Upper lobe of left lung (tissue), 6 donors: ENCODE measurements at regions not wholly inside any gene's neighbourhood (a gene's known extent, or its start where the extent isn't known, plus 50 kb on each side); places are given as distances from the start of the nearest gene placed in this dataset.

ENCODE experiments used
- ATAC-seq, 2 donors: fragments of 200-7000 bp; cut with Tn5 transposase; one replicate each; pipeline ENCODE4 v1.9.1; 2022; ENCODE audit warnings: mild to moderate bottlenecking in 2 of 2, moderate library complexity in 2 of 2; ENCODE audit not compliant: low FRiP score in 2 of 2
- DNase-seq, 2 donors: peaks; one replicate each; pipeline ENCODE4 v3.0.0-alpha.2; 2019 to 2020
- H3K27ac ChIP-seq, 4 donors: fragments of 200-600 bp; sonication (generic); one replicate each; pipeline ENCODE4 v1.5.1; 2016 to 2019
- H3K27me3 ChIP-seq, 4 donors: fragments of 200-600 bp; sonication (generic); one replicate each; pipeline ENCODE4 v1.5.1; 2017 to 2019
- H3K36me3 ChIP-seq, 4 donors: fragments of 200-600 bp; sonication (generic); one replicate each; pipeline ENCODE4 v1.5.1; 2016 to 2019
- H3K4me1 ChIP-seq, 4 donors: fragments of 200-600 bp; sonication (generic); one replicate each; pipeline ENCODE4 v1.5.1; 2018 to 2019
- H3K4me3 ChIP-seq, 4 donors: fragments of 200-600 bp; sonication (generic); one replicate each; pipeline ENCODE4 v1.5.1; 2017 to 2019; ENCODE audit warnings: mild to moderate bottlenecking in 2 of 4, moderate library complexity in 1 of 4
- H3K9me3 ChIP-seq, 4 donors: fragments of 200-600 bp; sonication (generic); one replicate each; pipeline ENCODE4 v1.5.1; 2018 to 2019
- EP300 ChIP-seq, 4 donors: sonication (generic); formaldehyde crosslinking; IDR thresholded peaks; one replicate each; pipeline ENCODE4 v1.5.1; 2017; ENCODE audit warnings: antibody characterized with exemption in 4 of 4, control low read depth in 2 of 4
- POLR2A ChIP-seq, 4 donors: fragments of 450-650 bp; IDR thresholded peaks; one replicate each; pipeline ENCODE4 v1.5.1; 2016 to 2017; ENCODE audit warnings: antibody characterized with exemption in 4 of 4, mild to moderate bottlenecking in 2 of 4
- POLR2AphosphoS5 ChIP-seq, 2 donors: sonication (generic); formaldehyde crosslinking; IDR thresholded peaks; one replicate each; pipeline ENCODE4 v1.5.1; 2017; ENCODE audit warnings: antibody characterized with exemption in 2 of 2
- WGBS, 2 donors: methylation state at CpG; one replicate each; pipeline ENCODE4 v1.1.5; 2017 to 2018; 5-methylcytosine and 5-hydroxymethylcytosine counted together
- TF ChIP-seq, protein P1 (sequence below), 6 experiments: fragments of 450-650 bp in 4 of 6; fragments of 200-600 bp in 2 of 6; sonication (generic) in 2 of 6; IDR thresholded peaks; one replicate each; pipeline ENCODE4 v1.5.1; 2016 to 2019; ENCODE audit warnings: antibody characterized with exemption in 6 of 6
- donor health status: DM: no; HTN: no; CAD: no; lungs with moderate emphysema.
- donor health status: DM: no; HTN: yes; CAD: no; lungs with severe emphysema.

DNA sequence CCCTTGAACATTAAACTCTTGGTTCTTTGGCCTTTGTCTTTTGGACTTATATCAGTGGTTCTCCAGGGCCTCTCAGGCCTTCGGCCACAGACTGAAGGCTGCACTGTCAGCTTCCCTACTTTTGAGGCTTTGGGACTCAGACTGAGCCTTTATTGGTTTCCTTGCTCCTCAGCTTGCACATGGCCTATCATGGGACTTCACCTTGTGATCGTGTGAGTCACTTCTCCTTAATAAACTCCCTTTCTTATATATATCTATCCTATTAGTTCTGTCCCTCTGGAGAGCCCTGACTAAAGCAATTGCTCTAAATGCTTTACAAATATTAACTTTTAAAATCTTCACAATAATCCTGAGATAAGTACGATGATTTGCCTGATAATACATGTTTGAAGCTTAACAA, 353.6 kb upstream of the TRIB2 start:
- H3K4me1 ChIP-seq, result no peaks in the 10 kb centered on the region
- WGBS, 2 donors, result 91 to 98% methylated on average over 3 of the region's 3 CpGs
- no peaks in the 10 kb centered on the region for H3K27me3 ChIP-seq
- TF ChIP-seq, protein P1, sequence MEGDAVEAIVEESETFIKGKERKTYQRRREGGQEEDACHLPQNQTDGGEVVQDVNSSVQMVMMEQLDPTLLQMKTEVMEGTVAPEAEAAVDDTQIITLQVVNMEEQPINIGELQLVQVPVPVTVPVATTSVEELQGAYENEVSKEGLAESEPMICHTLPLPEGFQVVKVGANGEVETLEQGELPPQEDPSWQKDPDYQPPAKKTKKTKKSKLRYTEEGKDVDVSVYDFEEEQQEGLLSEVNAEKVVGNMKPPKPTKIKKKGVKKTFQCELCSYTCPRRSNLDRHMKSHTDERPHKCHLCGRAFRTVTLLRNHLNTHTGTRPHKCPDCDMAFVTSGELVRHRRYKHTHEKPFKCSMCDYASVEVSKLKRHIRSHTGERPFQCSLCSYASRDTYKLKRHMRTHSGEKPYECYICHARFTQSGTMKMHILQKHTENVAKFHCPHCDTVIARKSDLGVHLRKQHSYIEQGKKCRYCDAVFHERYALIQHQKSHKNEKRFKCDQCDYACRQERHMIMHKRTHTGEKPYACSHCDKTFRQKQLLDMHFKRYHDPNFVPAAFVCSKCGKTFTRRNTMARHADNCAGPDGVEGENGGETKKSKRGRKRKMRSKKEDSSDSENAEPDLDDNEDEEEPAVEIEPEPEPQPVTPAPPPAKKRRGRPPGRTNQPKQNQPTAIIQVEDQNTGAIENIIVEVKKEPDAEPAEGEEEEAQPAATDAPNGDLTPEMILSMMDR (IDR thresholded peaks at IDR 0.05), result no peak
- TF ChIP-seq POLR2A (IDR thresholded peaks at IDR 0.05), result no peak
- TF ChIP-seq EP300 (IDR thresholded peaks at IDR 0.05), result no peak
- TF ChIP-seq POLR2AphosphoS5 (IDR thresholded peaks at IDR 0.05), result no peak
- DNase-seq (no peak), ATAC-seq (no peak)
- H3K9me3 ChIP-seq, result no peaks in the 10 kb centered on the region
- no peaks in the 10 kb centered on the region for H3K36me3 ChIP-seq
- H3K27ac ChIP-seq, result no peak overlapping the region
- no peak overlapping the region for H3K4me3 ChIP-seq

DNA sequence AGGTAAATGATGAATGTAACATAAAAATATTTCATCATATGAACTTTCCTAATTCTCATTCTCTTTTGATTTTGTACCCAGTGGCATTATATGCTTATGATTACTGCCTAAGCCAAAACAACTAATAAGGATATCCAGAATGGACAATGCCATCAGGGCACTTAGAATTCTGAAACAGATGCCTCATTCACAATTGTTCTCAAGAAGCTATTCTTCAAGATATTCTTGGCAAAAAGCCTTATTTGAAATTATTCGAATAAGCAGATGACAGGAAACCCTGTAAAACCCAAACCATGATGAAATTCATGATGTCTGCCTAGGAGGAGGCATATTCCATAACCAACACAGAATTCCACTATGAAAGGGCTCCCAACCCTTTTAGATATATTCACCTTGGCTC, 353.2 kb upstream of the TRIB2 start:
- H3K9me3 ChIP-seq, result no peaks in the 10 kb centered on the region
- H3K4me1 ChIP-seq, result no peaks in the 10 kb centered on the region
- H3K27ac ChIP-seq, result no peak overlapping the region
- H3K36me3 ChIP-seq, result no peaks in the 10 kb centered on the region
- no peaks in the 10 kb centered on the region for H3K27me3 ChIP-seq
- ATAC-seq (no peak), DNase-seq (no peak)
- WGBS, 2 donors, result 35 to 48% methylated on average over 1 of the region's 1 CpG
- no peak overlapping the region for H3K4me3 ChIP-seq
- TF ChIP-seq EP300 (IDR thresholded peaks at IDR 0.05), result no peak
- no peak for TF ChIP-seq POLR2AphosphoS5 (IDR thresholded peaks at IDR 0.05)
- no peak for TF ChIP-seq POLR2A (IDR thresholded peaks at IDR 0.05)
- TF ChIP-seq, protein P1 (IDR thresholded peaks at IDR 0.05), result no peak

DNA sequence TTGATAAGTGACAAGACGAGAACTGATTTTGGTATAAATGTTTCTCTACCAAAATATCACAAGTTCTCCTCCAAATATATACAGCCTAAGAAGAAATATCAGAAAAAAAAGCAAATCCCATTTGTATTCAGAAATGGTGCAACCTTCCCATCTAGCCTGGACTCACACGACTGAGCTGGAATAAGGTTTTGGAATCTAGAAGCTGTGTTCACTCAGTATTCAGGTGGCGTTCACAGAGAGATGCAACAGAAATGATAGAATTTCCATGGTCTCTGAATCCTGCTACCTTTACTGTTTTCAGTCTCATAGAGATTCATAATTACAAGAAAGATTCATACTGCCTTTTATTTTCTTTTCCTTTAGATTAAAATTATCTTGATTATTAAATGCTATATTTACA, 347.2 kb upstream of the TRIB2 start:
- ATAC-seq (no peak), DNase-seq (no peak)
- Histone ChIP-seq H3K27ac (no peak overlapping the region), H3K27me3 (no peaks in the 10 kb centered on the region), H3K36me3 (no peaks in the 10 kb centered on the region), H3K4me3 (no peak overlapping the region), H3K4me1 (no peaks in the 10 kb centered on the region), H3K9me3 (no peaks in the 10 kb centered on the region)
- WGBS, 2 donors, result 95 to 96% methylated on average over 3 of the region's 3 CpGs
- no peak for TF ChIP-seq POLR2A (IDR thresholded peaks at IDR 0.05)
- TF ChIP-seq EP300 (IDR thresholded peaks at IDR 0.05), result no peak
- TF ChIP-seq POLR2AphosphoS5 (IDR thresholded peaks at IDR 0.05), result no peak
- TF ChIP-seq, protein P1 (IDR thresholded peaks at IDR 0.05), result no peak

DNA sequence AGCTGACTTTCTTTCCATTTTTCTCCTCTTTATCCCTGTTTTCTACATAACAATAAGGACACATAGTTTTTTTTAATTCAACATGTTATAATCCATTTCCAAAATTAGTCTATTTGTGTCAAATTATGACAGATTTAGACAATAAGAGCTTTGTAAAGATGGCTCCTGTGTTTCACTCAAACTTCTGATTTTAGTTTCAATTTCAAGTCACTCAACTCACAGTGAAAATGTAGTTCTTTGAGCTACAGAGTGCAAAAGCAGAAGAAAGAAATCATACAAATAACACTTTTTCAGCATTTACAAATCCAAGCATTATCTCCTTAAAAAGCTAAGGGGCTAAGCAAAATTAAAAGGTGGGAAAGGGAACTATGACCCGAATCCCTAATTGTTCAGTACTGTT, 340.7 kb upstream of the TRIB2 start:
- WGBS, 2 donors, result 95 to 98% methylated on average over 1 of the region's 1 CpG

DNA sequence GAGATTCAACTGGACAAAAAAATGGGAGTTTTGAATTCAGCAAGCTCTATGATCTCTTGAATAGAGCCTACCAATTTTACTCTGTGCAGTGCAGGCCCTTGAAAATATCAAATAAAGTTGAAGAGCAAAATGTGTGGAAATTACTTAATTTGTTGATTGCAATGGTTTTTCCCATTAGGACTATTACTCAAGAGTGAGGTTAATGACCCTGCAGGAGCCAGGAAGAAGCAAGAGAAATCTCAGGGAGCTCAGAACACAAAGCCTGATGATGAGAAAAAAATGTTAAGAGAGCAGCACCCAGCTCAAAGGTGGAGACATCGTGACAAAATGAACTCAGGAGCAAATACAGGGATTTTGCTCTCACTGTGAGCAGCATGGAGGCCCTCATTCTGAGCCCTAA, 337.6 kb upstream of the TRIB2 start:
- Histone ChIP-seq H3K4me1 (no peaks in the 10 kb centered on the region), H3K27me3 (no peaks in the 10 kb centered on the region), H3K4me3 (no peak overlapping the region), H3K9me3 (no peaks in the 10 kb centered on the region), H3K27ac (no peak overlapping the region), H3K36me3 (no peaks in the 10 kb centered on the region)
- no peak for DNase-seq
- WGBS, 2 donors, result 55 to 78% methylated on average over 1 of the region's 1 CpG
- TF ChIP-seq POLR2AphosphoS5 (IDR thresholded peaks at IDR 0.05) (no peak), POLR2A (IDR thresholded peaks at IDR 0.05) (no peak), EP300 (IDR thresholded peaks at IDR 0.05) (no peak)
- TF ChIP-seq, protein P1 (IDR thresholded peaks at IDR 0.05), result no peak
- no peak for ATAC-seq

More for the DNA sequence above, 340.7 kb upstream of the TRIB2 start:
- Histone ChIP-seq H3K36me3 (no peaks in the 10 kb centered on the region), H3K27me3 (no peaks in the 10 kb centered on the region), H3K27ac (no peak overlapping the region), H3K4me1 (no peaks in the 10 kb centered on the region), H3K4me3 (no peak overlapping the region), H3K9me3 (no peaks in the 10 kb centered on the region)
- no peak for ATAC-seq
- DNase-seq, result no peak
- TF ChIP-seq POLR2A (IDR thresholded peaks at IDR 0.05), result no peak
- no peak for TF ChIP-seq EP300 (IDR thresholded peaks at IDR 0.05)
- TF ChIP-seq POLR2AphosphoS5 (IDR thresholded peaks at IDR 0.05), result no peak
- TF ChIP-seq, protein P1 (IDR thresholded peaks at IDR 0.05), result no peak
